Coronary artery (tissue), 2 donors: ENCODE measurements at regions not wholly inside any gene's neighbourhood (a gene's known extent, or its start where the extent isn't known, plus 50 kb on each side); places are given as distances from the start of the nearest gene placed in this dataset.
"Not testable (repeated sequence)": the region's sequence is repeated elsewhere in the genome, so short reads cannot be mapped to it uniquely, and the experiment has no call there.

Experiments
- DNase-seq: peaks from one replicate; pipeline ENCODE4 v3.0.0-alpha.2; 2017; ENCODE audit warnings: low spot score
- H3K27ac ChIP-seq, 2 donors: fragments of 200-600 bp; sonication (generic); one replicate each; pipeline ENCODE4 v1.5.1; 2016 to 2019
- H3K4me3 ChIP-seq: fragments of 200-600 bp; sonication (generic); 2 replicates; pipeline ENCODE4 v1.5.1; 2016; ENCODE audit warnings: mild to moderate bottlenecking, moderate library complexity
- CTCF ChIP-seq: fragments of 200-600 bp; sonication (generic); IDR thresholded peaks from one replicate; pipeline ENCODE4 v1.5.1; 2019; ENCODE audit warnings: antibody characterized with exemption

GRCh38 chr2:57399057-57399456 is 647.5 kb upstream of the VRK2 start:
- DNase-seq: no peak
- H3K27ac ChIP-seq: no peak overlapping the region
- H3K4me3 ChIP-seq: no peak overlapping the region
- TF ChIP-seq CTCF: no peak

- no peak for TF ChIP-seq CTCF
- no peak overlapping the region for H3K4me3 ChIP-seq
- no peak overlapping the region for H3K27ac ChIP-seq
- DNase-seq: no peak
Measured at GRCh38 chr2:57402096-57402495, 644.5 kb upstream of the VRK2 start.

GRCh38 chr2:57402755-57403154 is 643.9 kb upstream of the VRK2 start:
- Histone ChIP-seq H3K4me3 (no peak overlapping the region), H3K27ac (no peak overlapping the region)
- no peak for DNase-seq
- no peak for TF ChIP-seq CTCF

GRCh38 chr2:57407772-57408201 is 638.8 kb upstream of the VRK2 start:
- H3K27ac ChIP-seq: no peak overlapping the region
- TF ChIP-seq CTCF: no peak
- no peak for DNase-seq
- H3K4me3 ChIP-seq: no peak overlapping the region

GRCh38 chr2:57408587-57408986 is 638.0 kb upstream of the VRK2 start:
- no peak for DNase-seq
- no peak for TF ChIP-seq CTCF
- Histone ChIP-seq H3K4me3 (no peak overlapping the region), H3K27ac (no peak overlapping the region)

- Histone ChIP-seq H3K27ac (no peak overlapping the region), H3K4me3 (no peak overlapping the region)
- no peak for TF ChIP-seq CTCF
- DNase-seq: no peak
Measured at GRCh38 chr2:57417007-57417406, 629.6 kb upstream of the VRK2 start.

- DNase-seq, H3K27ac ChIP-seq, H3K4me3 ChIP-seq: not testable (repeated sequence)
Measured at GRCh38 chr2:57418859-57419346, 627.7 kb upstream of the VRK2 start.

- TF ChIP-seq CTCF: no peak
- DNase-seq: no peak
- Histone ChIP-seq H3K4me3 (no peak overlapping the region), H3K27ac (no peak overlapping the region)
Measured at GRCh38 chr2:57429831-57430230, 616.8 kb upstream of the VRK2 start.
